Hypothalamus (tissue), 51 donors: ENCODE measurements at regions not wholly inside any gene's neighbourhood (a gene's known extent, or its start where the extent isn't known, plus 50 kb on each side); places are given as distances from the start of the nearest gene placed in this dataset.

ENCODE experiments used
- DNase-seq, 51 donors: peaks; one replicate each; lab custom pipeline; 2025; lab: John Stamatoyannopoulos, UW

- no peak for DNase-seq
These were observed 62.5 kb upstream of the CXCL14 start for GRCh38 chr5:135641319-135641718.

DNA sequence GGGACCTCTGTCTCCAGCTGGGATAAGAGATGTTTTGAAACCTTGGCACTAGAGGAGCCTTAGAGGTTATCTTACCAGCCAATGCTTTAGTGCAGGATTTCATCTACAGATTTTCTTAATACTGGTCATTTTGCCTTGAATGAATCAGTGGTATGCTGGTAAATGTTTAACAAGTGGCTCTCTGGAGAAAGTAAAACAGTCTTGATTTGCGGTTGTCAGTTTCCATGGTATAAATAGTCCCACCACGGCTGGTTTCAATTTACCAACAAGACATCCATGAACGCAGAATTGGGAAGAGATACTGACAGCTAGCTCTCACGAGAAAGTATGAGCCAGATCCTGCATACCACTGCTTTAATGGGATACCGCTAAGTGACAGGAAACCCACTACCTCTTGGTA lies 56.7 kb upstream of the CXCL14 start:
- no peak for DNase-seq

DNA sequence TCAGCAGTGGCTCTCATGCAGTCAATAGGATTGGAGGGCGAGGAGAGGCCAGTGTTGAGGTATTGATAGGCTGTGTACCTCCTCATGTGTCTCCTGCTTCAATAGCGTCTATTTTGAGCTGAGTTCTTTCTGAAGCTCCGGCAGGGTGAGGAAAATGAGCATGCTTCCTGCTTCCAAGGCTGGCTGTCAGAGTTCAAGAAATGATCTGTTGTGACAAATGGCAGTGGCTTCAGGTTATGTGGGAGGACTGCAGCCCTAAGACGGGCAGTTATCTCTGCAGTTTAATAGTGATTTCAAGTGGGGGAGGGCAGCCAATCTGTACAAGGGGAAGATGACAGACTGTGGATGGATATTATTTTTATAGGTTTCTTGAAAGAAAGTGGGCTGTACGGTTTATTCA lies 54.0 kb upstream of the CXCL14 start:
- DNase-seq = no peak

- DNase-seq = no peak
These were observed 52.6 kb upstream of the CXCL14 start for GRCh38 chr5:135631391-135631790.

DNA sequence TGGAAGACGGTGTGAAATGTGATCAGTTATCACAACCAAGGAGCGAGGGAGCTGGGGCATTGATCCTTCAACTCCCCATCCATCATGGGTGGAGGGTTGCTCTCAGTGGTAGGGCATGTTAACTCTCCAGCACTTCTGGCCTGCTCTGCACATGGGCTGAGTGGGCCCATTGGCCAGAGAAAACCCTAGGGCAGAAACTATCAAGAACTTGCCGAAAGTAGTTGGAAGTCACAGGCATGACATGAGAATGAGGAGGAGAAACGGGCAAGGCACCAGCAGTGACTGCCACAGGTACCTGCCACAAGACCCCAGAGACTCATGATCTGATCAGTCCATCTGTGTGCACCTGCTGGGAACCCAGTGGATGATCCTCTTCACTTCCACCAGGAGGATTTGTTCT lies 50.9 kb upstream of the CXCL14 start:
- DNase-seq = no peak

DNA sequence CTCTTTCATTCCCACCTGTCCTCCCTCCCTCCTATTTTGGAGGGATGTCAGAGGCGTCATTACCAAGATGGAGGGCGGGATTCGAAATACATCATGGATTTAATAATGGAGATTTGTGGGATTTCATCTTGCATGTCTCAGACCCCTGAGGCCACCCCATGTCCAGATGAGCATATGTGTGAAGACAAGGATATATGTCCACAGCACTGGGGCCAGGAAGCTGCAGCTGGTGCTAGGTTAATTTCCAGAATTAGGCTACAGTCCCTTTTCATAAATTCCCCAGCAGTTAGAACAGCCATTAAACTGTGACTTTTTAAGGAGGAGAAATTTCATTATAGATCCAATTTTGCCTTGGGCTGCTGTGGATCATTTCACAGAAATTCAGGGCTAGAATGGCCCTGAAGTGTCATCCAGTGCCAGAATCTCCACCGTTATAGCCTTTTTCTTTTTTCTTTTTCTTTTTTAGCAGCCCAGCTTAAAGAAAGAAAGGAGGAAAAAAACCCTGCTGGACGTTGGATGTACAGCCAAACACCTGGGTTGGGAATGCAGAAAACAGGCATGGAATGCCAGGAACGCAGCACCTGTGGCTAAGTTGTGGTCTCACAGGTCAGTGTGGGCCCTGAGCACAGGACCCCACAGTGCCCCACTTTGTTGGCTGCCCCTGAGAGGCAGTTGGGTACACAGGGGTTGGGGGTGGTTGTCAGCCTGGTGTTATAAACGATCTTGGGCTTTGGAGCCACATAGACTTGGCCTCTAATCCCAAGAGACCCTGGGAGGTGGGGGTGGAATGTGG lies 50.2 kb upstream of the CXCL14 start:
- no peak for DNase-seq
